H1 (cell line): ENCODE measurements at regions not wholly inside any gene's neighbourhood (a gene's known extent, or its start where the extent isn't known, plus 50 kb on each side); places are given as distances from the start of the nearest gene placed in this dataset.

Source experiments
- EZH2 ChIP-seq: fragments of 200-600 bp; sonication (generic); IDR thresholded peaks from 2 replicates; pipeline ENCODE4 v1.7.1; 2012; ENCODE audit warnings: low read depth, mild to moderate bottlenecking, moderate library complexity, low read length, inconsistent platforms; ENCODE audit not compliant: severe bottlenecking
- GABPA ChIP-seq: IDR thresholded peaks from 2 replicates; pipeline ENCODE4 v1.6.1; 2011; ENCODE audit warnings: mild to moderate bottlenecking, low read length, moderate library complexity, borderline replicate concordance; ENCODE audit not compliant: insufficient read depth
- MAX ChIP-seq: IDR thresholded peaks from 2 replicates; pipeline ENCODE4 v1.6.1; 2012; ENCODE audit warnings: inconsistent platforms
- SRF ChIP-seq: IDR thresholded peaks from 2 replicates; pipeline ENCODE4 v1.6.1; 2011; ENCODE audit warnings: mild to moderate bottlenecking, low read depth, low read length, moderate library complexity
- TAF7 ChIP-seq: optimal IDR thresholded peaks from 2 replicates; pipeline ENCODE3; 2011; ENCODE audit warnings: low read depth, mild to moderate bottlenecking, inconsistent platforms, low read length, moderate library complexity, borderline replicate concordance

GRCh38 chr9:107683566-107683965, 194.0 kb upstream of the KLF4 start:
- TF ChIP-seq EZH2 (no peak), TAF7 (no peak), SRF (no peak), GABPA (no peak), MAX (no peak)
